Medulla oblongata (tissue), 1 donor: ENCODE measurements at regions not wholly inside any gene's neighbourhood (a gene's known extent, or its start where the extent isn't known, plus 50 kb on each side); places are given as distances from the start of the nearest gene placed in this dataset.

Source experiments
- DNase-seq: peaks from one replicate; pipeline ENCODE4 v3.0.0-alpha.2; 2015; ENCODE audit errors: extremely low spot score

- DNase-seq = peak; percentile 57
Observed at GRCh38 chr4:24244663-24245490, 339.5 kb downstream of the DHX15 start.

- no peak for DNase-seq
Observed at GRCh38 chr4:24243641-24244040, 340.7 kb downstream of the DHX15 start.

- no peak for DNase-seq
Observed at GRCh38 chr4:24241511-24241910, 342.8 kb downstream of the DHX15 start.

- DNase-seq = no peak
Observed at GRCh38 chr4:24240655-24241054, 343.7 kb downstream of the DHX15 start.

GRCh38 chr4:24237709-24238108 lies 346.6 kb downstream of the DHX15 start:
- no peak for DNase-seq

GRCh38 chr4:24236532-24236931 lies 346.7 kb upstream of the PPARGC1A start:
- no peak for DNase-seq

GRCh38 chr4:24236120-24236519 lies 346.3 kb upstream of the PPARGC1A start:
- no peak for DNase-seq

- no peak for DNase-seq
Observed at GRCh38 chr4:24235618-24236017, 345.8 kb upstream of the PPARGC1A start.

GRCh38 chr4:24234288-24234848 lies 344.5 kb upstream of the PPARGC1A start:
- DNase-seq = no peak

GRCh38 chr4:24230955-24231354 lies 341.1 kb upstream of the PPARGC1A start:
- DNase-seq = no peak

GRCh38 chr4:24229978-24230377 lies 340.1 kb upstream of the PPARGC1A start:
- DNase-seq = no peak

GRCh38 chr4:24228692-24229091 lies 338.8 kb upstream of the PPARGC1A start:
- DNase-seq = no peak

GRCh38 chr4:24226667-24227066 lies 336.8 kb upstream of the PPARGC1A start:
- DNase-seq = no peak

GRCh38 chr4:24226023-24226422 lies 336.2 kb upstream of the PPARGC1A start:
- DNase-seq = no peak

- DNase-seq = no peak
Observed at GRCh38 chr4:24224446-24224845, 334.6 kb upstream of the PPARGC1A start.

- no peak for DNase-seq
Observed at GRCh38 chr4:24219209-24219608, 329.4 kb upstream of the PPARGC1A start.

GRCh38 chr4:24218566-24218965 lies 328.7 kb upstream of the PPARGC1A start:
- no peak for DNase-seq

- DNase-seq = no peak
Observed at GRCh38 chr4:24214796-24215195, 324.9 kb upstream of the PPARGC1A start.

- no peak for DNase-seq
Observed at GRCh38 chr4:24213961-24214360, 324.1 kb upstream of the PPARGC1A start.

GRCh38 chr4:24212642-24213041 lies 322.8 kb upstream of the PPARGC1A start:
- no peak for DNase-seq

GRCh38 chr4:24211856-24212255 lies 322.0 kb upstream of the PPARGC1A start:
- no peak for DNase-seq

- DNase-seq = no peak
Observed at GRCh38 chr4:24210332-24210902, 320.6 kb upstream of the PPARGC1A start.

- DNase-seq = no peak
Observed at GRCh38 chr4:24209906-24210305, 320.1 kb upstream of the PPARGC1A start.
